ENCODE measurements at regions not wholly inside any gene's neighbourhood (a gene's known extent, or its start where the extent isn't known, plus 50 kb on each side); places are given as distances from the start of the nearest gene placed in this dataset.

DNA sequence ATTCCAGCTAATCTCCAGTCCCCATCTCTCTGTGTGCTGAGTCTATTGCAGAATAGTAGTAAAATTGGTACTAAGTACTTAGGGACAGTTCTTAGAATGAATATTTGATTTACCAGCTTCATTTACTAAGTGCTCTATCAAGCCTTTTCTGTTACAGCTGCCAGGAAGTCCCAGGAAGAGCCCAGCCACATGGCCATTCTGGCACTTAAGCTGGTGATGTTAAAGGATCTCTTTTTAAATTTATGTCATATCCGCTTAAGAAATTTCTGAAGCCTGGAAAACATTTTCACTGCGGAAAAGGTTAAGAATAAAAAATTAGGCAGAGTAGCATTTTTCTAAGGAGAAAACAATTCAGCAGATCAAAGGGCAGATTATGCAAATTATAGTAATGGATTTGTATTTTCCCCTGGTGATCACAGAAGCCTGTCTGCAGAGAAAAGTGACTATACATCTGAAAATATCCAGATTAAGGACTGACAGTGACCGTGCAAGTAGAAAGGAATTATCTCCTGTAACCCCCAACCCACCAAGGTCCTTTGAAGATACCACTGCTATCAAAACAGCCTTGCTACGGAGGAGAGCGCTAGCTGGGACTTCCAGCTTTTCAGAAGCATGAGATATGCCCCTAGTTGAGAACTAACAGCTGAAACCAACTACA is 260.8 kb downstream of the SH3BP4 start:
- Histone ChIP-seq H3K27me3 (peaks cover 0 to 2% of the 10 kb centered on the region in 2 donors), H3K36me3 (no peaks in the 10 kb centered on the region), H3K4me1 (no peaks in the 10 kb centered on the region), H3K27ac (no peak overlapping the region), H3K4me3 (no peak overlapping the region), H3K9me3 (no peaks in the 10 kb centered on the region)
- intact Hi-C loops (cut with DNase I; ENCODE audit: low total_unique reads), result no loop called here
- DNase-seq (ENCODE audit: low spot score in 2 of 2), result no peak
- no peak for TF ChIP-seq POLR2A (IDR thresholded peaks at IDR 0.05)
- TF ChIP-seq, protein P1, sequence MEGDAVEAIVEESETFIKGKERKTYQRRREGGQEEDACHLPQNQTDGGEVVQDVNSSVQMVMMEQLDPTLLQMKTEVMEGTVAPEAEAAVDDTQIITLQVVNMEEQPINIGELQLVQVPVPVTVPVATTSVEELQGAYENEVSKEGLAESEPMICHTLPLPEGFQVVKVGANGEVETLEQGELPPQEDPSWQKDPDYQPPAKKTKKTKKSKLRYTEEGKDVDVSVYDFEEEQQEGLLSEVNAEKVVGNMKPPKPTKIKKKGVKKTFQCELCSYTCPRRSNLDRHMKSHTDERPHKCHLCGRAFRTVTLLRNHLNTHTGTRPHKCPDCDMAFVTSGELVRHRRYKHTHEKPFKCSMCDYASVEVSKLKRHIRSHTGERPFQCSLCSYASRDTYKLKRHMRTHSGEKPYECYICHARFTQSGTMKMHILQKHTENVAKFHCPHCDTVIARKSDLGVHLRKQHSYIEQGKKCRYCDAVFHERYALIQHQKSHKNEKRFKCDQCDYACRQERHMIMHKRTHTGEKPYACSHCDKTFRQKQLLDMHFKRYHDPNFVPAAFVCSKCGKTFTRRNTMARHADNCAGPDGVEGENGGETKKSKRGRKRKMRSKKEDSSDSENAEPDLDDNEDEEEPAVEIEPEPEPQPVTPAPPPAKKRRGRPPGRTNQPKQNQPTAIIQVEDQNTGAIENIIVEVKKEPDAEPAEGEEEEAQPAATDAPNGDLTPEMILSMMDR (IDR thresholded peaks at IDR 0.05), result no peak
- no peak for TF ChIP-seq POLR2AphosphoS5 (IDR thresholded peaks at IDR 0.05)

DNA sequence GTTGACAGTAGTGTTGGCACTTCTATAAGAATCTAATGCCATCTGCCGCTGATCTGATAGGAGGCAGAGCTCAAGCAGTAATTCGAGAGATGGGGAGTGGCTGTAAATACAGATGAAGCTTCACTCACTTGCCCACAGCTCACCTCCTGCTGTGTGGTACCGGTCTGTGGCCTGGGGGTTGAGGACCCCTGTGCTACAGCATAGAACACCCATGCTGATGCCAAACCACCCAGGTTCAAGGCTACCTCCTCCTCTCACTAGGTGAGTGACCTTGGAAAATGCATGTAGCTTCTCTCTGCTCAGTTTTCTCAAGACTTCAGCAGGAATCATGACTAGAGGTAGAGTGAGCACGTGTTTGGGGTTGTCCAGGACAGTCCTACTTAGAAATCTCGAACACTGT is 263.4 kb downstream of the SH3BP4 start:
- Histone ChIP-seq H3K9me3 (no peaks in the 10 kb centered on the region), H3K27me3 (no peaks in the 10 kb centered on the region), H3K27ac (no peak overlapping the region), H3K4me3 (no peak overlapping the region), H3K36me3 (no peaks in the 10 kb centered on the region), H3K4me1 (no peaks in the 10 kb centered on the region)
- TF ChIP-seq POLR2AphosphoS5 (IDR thresholded peaks at IDR 0.05) (no peak), POLR2A (IDR thresholded peaks at IDR 0.05) (no peak)
- TF ChIP-seq, protein P1 (IDR thresholded peaks at IDR 0.05), result no peak
- no peak for DNase-seq (ENCODE audit: low spot score in 2 of 2)
- intact Hi-C loops (cut with DNase I; ENCODE audit: low total_unique reads), result loop anchor here (5.0 kb wide), 1 partner anchor 1127 kb away; no protein-coding TSS in a partner anchor

DNA sequence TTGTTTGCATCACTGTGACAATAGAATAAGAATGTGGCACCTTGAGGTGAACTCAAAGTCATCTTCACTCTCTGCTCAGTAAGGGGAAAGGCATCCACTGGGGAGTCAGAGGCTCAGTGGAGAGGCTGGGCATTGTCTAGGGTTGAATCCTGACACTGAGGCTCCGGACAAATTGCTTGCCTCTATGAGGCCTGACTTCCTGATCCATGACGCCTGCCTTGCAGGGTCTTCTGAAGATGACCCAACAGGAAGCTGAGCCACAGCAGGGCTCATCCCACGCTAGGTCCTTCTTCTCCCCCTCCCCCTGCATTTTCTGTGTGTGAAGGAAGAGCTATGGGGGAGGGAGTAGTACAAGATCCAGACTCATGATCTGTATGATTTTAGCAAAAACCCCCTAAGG is 265.1 kb downstream of the SH3BP4 start:
- Histone ChIP-seq H3K4me3 (no peak overlapping the region), H3K36me3 (no peaks in the 10 kb centered on the region), H3K27me3 (no peaks in the 10 kb centered on the region), H3K9me3 (no peaks in the 10 kb centered on the region), H3K4me1 (no peaks in the 10 kb centered on the region), H3K27ac (no peak overlapping the region)
- TF ChIP-seq POLR2A (IDR thresholded peaks at IDR 0.05), result no peak
- no peak for TF ChIP-seq POLR2AphosphoS5 (IDR thresholded peaks at IDR 0.05)
- TF ChIP-seq, protein P1 (IDR thresholded peaks at IDR 0.05), result no peak
- DNase-seq (ENCODE audit: low spot score in 2 of 2), result no peak
- intact Hi-C loops (cut with DNase I; ENCODE audit: low total_unique reads), result loop anchor here (5.0 kb wide), 1 partner anchor 1125 kb away; no protein-coding TSS in a partner anchor

DNA sequence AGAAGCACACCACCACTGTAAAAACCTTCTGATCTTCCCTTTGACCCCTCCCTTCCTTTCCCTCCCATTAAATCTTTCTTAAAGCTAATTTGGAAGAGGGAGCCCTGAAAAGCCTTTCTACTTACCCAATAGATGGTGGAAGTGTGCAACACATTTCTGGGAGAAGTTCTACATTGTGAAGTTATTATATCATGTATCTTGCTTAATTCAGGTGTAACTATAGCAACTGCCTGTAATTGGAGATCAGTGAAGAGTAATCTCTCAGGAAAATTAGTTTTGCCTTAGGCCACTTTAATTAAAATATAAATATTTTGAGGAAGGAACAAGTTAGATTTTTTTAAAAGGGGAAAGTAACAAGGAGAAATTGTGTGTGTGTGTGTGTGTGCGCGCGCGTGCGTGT is 266.0 kb downstream of the SH3BP4 start:
- DNase-seq (ENCODE audit: low spot score in 2 of 2), result no peak
- no peaks in the 10 kb centered on the region for H3K9me3 ChIP-seq
- intact Hi-C loops (cut with DNase I; ENCODE audit: low total_unique reads), result loop anchor here (5.0 kb wide), 1 partner anchor 1124 kb away; no protein-coding TSS in a partner anchor
- no peak overlapping the region for H3K4me3 ChIP-seq
- no peak for TF ChIP-seq POLR2A (IDR thresholded peaks at IDR 0.05)
- TF ChIP-seq, protein P1 (IDR thresholded peaks at IDR 0.05), result no peak
- TF ChIP-seq POLR2AphosphoS5 (IDR thresholded peaks at IDR 0.05), result no peak
- H3K27me3 ChIP-seq, result no peaks in the 10 kb centered on the region
- no peak overlapping the region for H3K27ac ChIP-seq
- H3K36me3 ChIP-seq, result no peaks in the 10 kb centered on the region
- H3K4me1 ChIP-seq, result no peaks in the 10 kb centered on the region

DNA sequence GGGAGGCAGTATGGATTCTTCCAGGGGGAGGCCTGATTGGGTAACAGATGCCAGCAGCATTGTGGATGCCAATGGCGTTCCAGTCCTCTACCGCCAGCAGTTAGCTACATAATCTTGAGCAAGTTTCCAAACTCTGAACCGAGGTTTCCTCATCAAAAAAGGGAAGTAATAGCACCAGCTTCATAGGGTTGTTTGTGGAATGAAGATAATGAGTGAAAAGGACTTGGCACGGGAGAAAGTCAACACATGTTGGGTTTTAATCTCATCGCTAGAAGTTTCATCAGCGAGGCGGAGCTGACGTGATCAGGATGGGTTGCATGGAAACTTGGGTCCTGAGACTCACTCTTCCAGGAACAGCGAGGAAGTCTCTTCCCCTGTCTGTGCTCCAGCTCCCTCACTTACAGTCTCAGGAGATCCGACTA is 266.7 kb downstream of the SH3BP4 start:
- no peaks in the 10 kb centered on the region for H3K9me3 ChIP-seq
- H3K27me3 ChIP-seq, result no peaks in the 10 kb centered on the region
- DNase-seq (ENCODE audit: low spot score in 2 of 2), result no peak
- no peaks in the 10 kb centered on the region for H3K4me1 ChIP-seq
- no peaks in the 10 kb centered on the region for H3K36me3 ChIP-seq
- TF ChIP-seq POLR2AphosphoS5 (IDR thresholded peaks at IDR 0.05) (no peak), POLR2A (IDR thresholded peaks at IDR 0.05) (no peak)
- intact Hi-C loops (cut with DNase I; ENCODE audit: low total_unique reads), result loop anchor here (5.0 kb wide), 1 partner anchor 1124 kb away; no protein-coding TSS in a partner anchor
- no peak overlapping the region for H3K4me3 ChIP-seq
- H3K27ac ChIP-seq, result no peak overlapping the region

Data from breast epithelium (tissue), 4 donors.